ENCODE measurements at regions not wholly inside any gene's neighbourhood (a gene's known extent, or its start where the extent isn't known, plus 50 kb on each side); places are given as distances from the start of the nearest gene placed in this dataset.

- WGBS, 3 donors, result 92 to 100% (median 97%) methylated on average over 2 of the region's 2 CpGs
- no peak for TF ChIP-seq CTCF (IDR thresholded peaks at IDR 0.05)
- no peaks in the 10 kb centered on the region for H3K36me3 ChIP-seq (ENCODE audit: insufficient read depth in 1 of 2, low read depth in 1 of 2)
- H3K27me3 ChIP-seq (ENCODE audit: insufficient read depth in 3 of 3, low read length in 2 of 3), result no peaks in the 10 kb centered on the region
- intact Hi-C loops (cut with DNase I), result no loop called here
- no peak overlapping the region for H3K4me3 ChIP-seq
- H3K4me1 ChIP-seq, result no peaks in the 10 kb centered on the region
- H3K9me3 ChIP-seq, result no peaks in the 10 kb centered on the region
- ATAC-seq (no peak), DNase-seq (no peak)
- no peak overlapping the region for H3K27ac ChIP-seq
Observed at GRCh38 chr5:81899123-81899522, 72.7 kb upstream of the ATG10 start.

- H3K27ac ChIP-seq, result no peak overlapping the region
- ATAC-seq, result no peak
- 65 to 70% (median 66%) methylated on average over 2 of the region's 2 CpGs for WGBS, 3 donors
Observed at GRCh38 chr5:81898403-81898802, 73.4 kb upstream of the ATG10 start.

GRCh38 chr5:81896764-81897163 is 75.1 kb upstream of the ATG10 start:
- Histone ChIP-seq H3K27ac (no peak overlapping the region), H3K9me3 (no peaks in the 10 kb centered on the region), H3K4me3 (no peak overlapping the region), H3K36me3 (ENCODE audit: insufficient read depth in 1 of 2, low read depth in 1 of 2) (no peaks in the 10 kb centered on the region), H3K4me1 (no peaks in the 10 kb centered on the region), H3K27me3 (ENCODE audit: insufficient read depth in 3 of 3, low read length in 2 of 3) (no peaks in the 10 kb centered on the region)
- ATAC-seq, result no peak
- 88 to 92% (median 91%) methylated on average over 1 of the region's 1 CpG for WGBS, 3 donors
- no peak for DNase-seq
- TF ChIP-seq CTCF (IDR thresholded peaks at IDR 0.05), result no peak
- intact Hi-C loops (cut with DNase I), result no loop called here

More at GRCh38 chr5:81898403-81898802, 73.4 kb upstream of the ATG10 start:
- no peaks in the 10 kb centered on the region for H3K36me3 ChIP-seq (ENCODE audit: insufficient read depth in 1 of 2, low read depth in 1 of 2)
- no peak for TF ChIP-seq CTCF (IDR thresholded peaks at IDR 0.05)
- intact Hi-C loops (cut with DNase I), result no loop called here
- no peak overlapping the region for H3K4me3 ChIP-seq
- no peaks in the 10 kb centered on the region for H3K27me3 ChIP-seq (ENCODE audit: insufficient read depth in 3 of 3, low read length in 2 of 3)
- H3K4me1 ChIP-seq, result no peaks in the 10 kb centered on the region
- DNase-seq, result no peak
- no peaks in the 10 kb centered on the region for H3K9me3 ChIP-seq

- no peaks in the 10 kb centered on the region for H3K9me3 ChIP-seq
- no peaks in the 10 kb centered on the region for H3K27me3 ChIP-seq (ENCODE audit: insufficient read depth in 3 of 3, low read length in 2 of 3)
- no peaks in the 10 kb centered on the region for H3K4me1 ChIP-seq
- ATAC-seq (no peak), DNase-seq (no peak)
- H3K4me3 ChIP-seq, result no peak overlapping the region
- intact Hi-C loops (cut with DNase I), result no loop called here
- H3K36me3 ChIP-seq (ENCODE audit: insufficient read depth in 1 of 2, low read depth in 1 of 2), result no peaks in the 10 kb centered on the region
- no peak for TF ChIP-seq CTCF (IDR thresholded peaks at IDR 0.05)
- H3K27ac ChIP-seq, result no peak overlapping the region
Observed at GRCh38 chr5:81895307-81895706, 76.5 kb upstream of the ATG10 start.

GRCh38 chr5:81893961-81894360 is 77.9 kb upstream of the ATG10 start:
- no peak for TF ChIP-seq CTCF (IDR thresholded peaks at IDR 0.05)
- no peaks in the 10 kb centered on the region for H3K4me1 ChIP-seq
- no peaks in the 10 kb centered on the region for H3K36me3 ChIP-seq (ENCODE audit: insufficient read depth in 1 of 2, low read depth in 1 of 2)
- intact Hi-C loops (cut with DNase I), result no loop called here
- no peaks in the 10 kb centered on the region for H3K27me3 ChIP-seq (ENCODE audit: insufficient read depth in 3 of 3, low read length in 2 of 3)
- ATAC-seq, result no peak
- H3K4me3 ChIP-seq, result no peak overlapping the region
- no peaks in the 10 kb centered on the region for H3K9me3 ChIP-seq
- DNase-seq, result no peak
- 69 to 74% (median 69%) methylated on average over 4 of the region's 4 CpGs for WGBS, 3 donors
- H3K27ac ChIP-seq, result no peak overlapping the region
